Endothelial cell of umbilical vein (primary cell): ENCODE measurements at regions not wholly inside any gene's neighbourhood (a gene's known extent, or its start where the extent isn't known, plus 50 kb on each side); places are given as distances from the start of the nearest gene placed in this dataset.

Source experiments
- BruUV-seq: library from RNA; stranded (reverse); fragments of 400-500 nt; replicated peaks from 2 replicates; lab custom pipeline; 2021; lab: Mats Ljungman, UMichigan
- CTCF ChIA-PET: fragments of 300-600, 350-600 bp; sonication (Branson Sonifier 250); formaldehyde crosslinking; loops from one replicate; lab custom pipeline; 2021; ENCODE audit warnings: antibody characterized with exemption, inconsistent platforms; lab: Charles Lee
- POLR2A ChIA-PET: fragments of 300-600, 350-600 bp; sonication (Branson Sonifier 250); formaldehyde crosslinking; loops from one replicate; lab custom pipeline; 2021; ENCODE audit warnings: antibody characterized with exemption, inconsistent platforms; lab: Charles Lee
- DNase-seq: peaks from one replicate; pipeline ENCODE4 v3.0.0-alpha.2; 2011; ENCODE audit warnings: low read depth, low spot score
- FAIRE-seq: peaks from 2 replicates; lab custom pipeline; 2011; peaks lifted over from hg19 to GRCh38; lab: Jason Lieb, UNC
- H2AFZ ChIP-seq: 2 replicates; pipeline ENCODE4 v1.6.0; 2012; ENCODE audit warnings: low read depth, low read length, control low read depth, inconsistent platforms
- H3K27ac ChIP-seq: 2 replicates; pipeline ENCODE4 v1.5.1; 2011; ENCODE audit warnings: low read depth, mild to moderate bottlenecking, control low read depth, low read length, moderate library complexity; ENCODE audit not compliant: insufficient read depth
- H3K27me3 ChIP-seq, 2 experiments: 2 replicates each; pipeline versions ENCODE4 v1.6.0 to v1.6.1; 2011; ENCODE audit warnings: low read length in 2 of 2, mixed read lengths in 1 of 2; ENCODE audit not compliant: control insufficient read depth in 2 of 2, insufficient read depth in 2 of 2
- H3K36me3 ChIP-seq, 2 experiments: 2 replicates in 1 of 2; 3 replicates in 1 of 2; pipeline ENCODE4 v1.5.1; 2011; ENCODE audit warnings: low read length in 2 of 2, mild to moderate bottlenecking in 1 of 2, moderate library complexity in 1 of 2; ENCODE audit not compliant: control insufficient read depth in 2 of 2, insufficient read depth in 2 of 2; ENCODE audit errors: extremely low read depth in 1 of 2
- H3K4me1 ChIP-seq: 3 replicates; pipeline ENCODE4 v1.5.1; 2011; ENCODE audit warnings: mild to moderate bottlenecking, low read length; ENCODE audit not compliant: control insufficient read depth, insufficient read depth; ENCODE audit errors: extremely low read depth
- H3K4me2 ChIP-seq: 2 replicates; pipeline ENCODE4 v1.6.1; 2011; ENCODE audit warnings: low read length, control low read depth, mixed read lengths; ENCODE audit not compliant: insufficient read depth
- H3K4me3 ChIP-seq, 3 experiments: fragments of 200-600 bp in 1 of 3; sonication (generic), shearing (Covaris generic) in 1 of 3; replicated peaks in 1 of 3; 2 replicates each; pipeline ENCODE4 v1.5.1; 2011 to 2016; ENCODE audit warnings: control low read depth in 3 of 3, low read length in 3 of 3, mild to moderate bottlenecking in 2 of 3, inconsistent platforms in 1 of 3, low read depth in 1 of 3, moderate library complexity in 1 of 3; ENCODE audit not compliant: insufficient read depth in 1 of 3
- H3K79me2 ChIP-seq: 2 replicates; pipeline ENCODE4 v1.6.0; 2012; ENCODE audit warnings: low read length, inconsistent platforms; ENCODE audit not compliant: control insufficient read depth, insufficient read depth
- H3K9ac ChIP-seq: replicated peaks from 2 replicates; pipeline ENCODE3; 2011; ENCODE audit warnings: low read length, control low read depth; ENCODE audit not compliant: insufficient read depth; ENCODE audit errors: extremely low read depth
- H3K9me1 ChIP-seq: replicated peaks from 3 replicates; pipeline ENCODE4 v1.6.0; 2011; ENCODE audit warnings: mild to moderate bottlenecking, low read length; ENCODE audit not compliant: control insufficient read depth, insufficient read depth; ENCODE audit errors: extremely low read depth
- H3K9me3 ChIP-seq: replicated peaks from 2 replicates; pipeline ENCODE4 v1.5.1; 2012; ENCODE audit warnings: low read length, inconsistent platforms; ENCODE audit not compliant: control insufficient read depth, insufficient read depth
- H4K20me1 ChIP-seq: replicated peaks from 2 replicates; pipeline ENCODE3; 2011; ENCODE audit warnings: mild to moderate bottlenecking, low read length; ENCODE audit not compliant: control insufficient read depth, insufficient read depth; ENCODE audit errors: extremely low read depth
- CTCF ChIP-seq, 2 donors: IDR thresholded peaks; 1 replicate in 1 of 2; 2 replicates in 1 of 2; pipeline ENCODE4 v1.5.1; 2011; ENCODE audit warnings: low read length in 2 of 2, mild to moderate bottlenecking in 2 of 2, moderate library complexity in 2 of 2, control low read depth in 1 of 2, inconsistent platforms in 1 of 2, low read depth in 1 of 2; ENCODE audit not compliant: insufficient read depth in 1 of 2; ENCODE audit errors: extremely low read depth in 1 of 2
- EZH2 ChIP-seq: IDR thresholded peaks from 2 replicates; pipeline ENCODE4 v1.6.1; 2012; ENCODE audit warnings: borderline replicate concordance, low read depth, mild to moderate bottlenecking, moderate library complexity, low read length, inconsistent platforms; ENCODE audit not compliant: severe bottlenecking
- FOS ChIP-seq: IDR thresholded peaks from 2 replicates; pipeline ENCODE4 v1.6.1; 2011; ENCODE audit warnings: mild to moderate bottlenecking, low read length, moderate library complexity, borderline replicate concordance; ENCODE audit not compliant: insufficient read depth
- GATA2 ChIP-seq: IDR thresholded peaks from 2 replicates; pipeline ENCODE4 v1.7.0; 2011; ENCODE audit warnings: low read depth, mild to moderate bottlenecking, moderate library complexity, mixed read lengths, low read length; ENCODE audit not compliant: insufficient read length, insufficient read depth
- JUN ChIP-seq: IDR thresholded peaks from 2 replicates; pipeline ENCODE4 v1.6.1; 2011; ENCODE audit warnings: borderline replicate concordance, low read depth; ENCODE audit not compliant: insufficient read length, insufficient read depth
- MYC ChIP-seq: IDR thresholded peaks from one replicate; pipeline ENCODE4 v1.6.1; 2011; ENCODE audit warnings: mild to moderate bottlenecking, low read depth, low read length
- POLR2A ChIP-seq: IDR thresholded peaks from 2 replicates; pipeline ENCODE4 v1.6.1; 2012; ENCODE audit warnings: low read depth, mild to moderate bottlenecking, control low read depth, low read length
- POLR2AphosphoS5 ChIP-seq: IDR thresholded peaks from 2 replicates; pipeline ENCODE4 v1.6.1; 2012; ENCODE audit warnings: low read depth, mild to moderate bottlenecking, control low read depth, low read length, moderate library complexity; ENCODE audit not compliant: insufficient read depth
- dilution Hi-C: fragments of 300-500 bp; cut with MboI; formaldehyde crosslinking; loops from one replicate; pipeline ENCODE4 v1.15.0; 2019; ENCODE audit warnings: low sequenced_read_pairs; ENCODE audit not compliant: extremely low pct_ligation_motif_present
- intact Hi-C: fragments of 100-400 bp; cut with micrococcal nuclease; formaldehyde crosslinking; loops from one replicate; pipeline ENCODE4 v1.10.0; 2022
- TF ChIP-seq, protein P1 (sequence below): IDR thresholded peaks from 2 replicates; pipeline ENCODE4 v1.6.1; 2011; ENCODE audit not compliant: insufficient read depth, insufficient read length

DNA sequence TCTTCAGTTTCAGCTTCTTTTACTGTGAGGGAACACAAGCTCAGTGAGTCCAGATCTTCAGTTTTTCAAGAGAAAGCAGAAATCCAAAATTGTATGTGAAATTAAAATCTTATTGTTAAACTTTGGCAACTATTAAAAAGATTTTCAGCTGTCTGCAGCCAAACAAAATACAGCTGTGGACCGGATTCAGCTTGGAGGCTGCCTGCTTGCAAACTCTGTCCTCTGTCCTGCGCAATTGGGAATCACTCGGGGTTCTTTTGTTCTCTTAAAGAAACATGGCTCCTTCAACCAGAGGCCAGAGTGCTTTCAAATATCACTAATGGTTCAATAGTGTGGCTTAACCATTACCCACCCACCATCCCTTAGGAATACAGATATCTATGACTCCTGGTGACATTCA lies 201.2 kb downstream of the CHIC2 start:
- intact Hi-C loops (no loop called here), dilution Hi-C loops (no loop called here)
- Histone ChIP-seq H3K27ac (no peak overlapping the region), H3K9ac (no peak overlapping the region), H3K4me1 (no peaks in the 10 kb centered on the region), H3K4me3 (no peak overlapping the region), H2AFZ (no peak overlapping the region), H3K9me3 (no peaks in the 10 kb centered on the region), H3K4me2 (no peak overlapping the region), H3K27me3 (peaks cover 2 to 12% of the 10 kb centered on the region in 2 experiments), H3K36me3 (no peaks in the 10 kb centered on the region), H4K20me1 (no peaks in the 10 kb centered on the region), H3K79me2 (no peaks in the 10 kb centered on the region), H3K9me1 (no peaks in the 10 kb centered on the region)
- FAIRE-seq (no peak), DNase-seq (no peak)
- POLR2A ChIA-PET: no interaction called here
- TF ChIP-seq JUN: no peak
- no peak for TF ChIP-seq MYC
- TF ChIP-seq EZH2: no peak
- TF ChIP-seq GATA2: no peak
- TF ChIP-seq, protein P1, sequence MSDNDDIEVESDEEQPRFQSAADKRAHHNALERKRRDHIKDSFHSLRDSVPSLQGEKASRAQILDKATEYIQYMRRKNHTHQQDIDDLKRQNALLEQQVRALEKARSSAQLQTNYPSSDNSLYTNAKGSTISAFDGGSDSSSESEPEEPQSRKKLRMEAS: no peak
- TF ChIP-seq POLR2A: no peak
- TF ChIP-seq CTCF (IDR thresholded peaks at IDR 0.05; ENCODE audit: extremely low read depth in 1 of 2, insufficient read depth in 1 of 2, low read depth in 1 of 2, low read length in 2 of 2): no peak
- no peak for TF ChIP-seq FOS
- no peak for TF ChIP-seq POLR2AphosphoS5
- CTCF ChIA-PET: interaction anchor here (1.0 to 2.0 kb wide), 2 partner anchors 22 to 314 kb away, joined by 3 to 5 read pairs; no protein-coding TSS in a partner anchor
- no TSS peak for BruUV-seq
